ENCODE measurements at regions not wholly inside any gene's neighbourhood (a gene's known extent, or its start where the extent isn't known, plus 50 kb on each side); places are given as distances from the start of the nearest gene placed in this dataset.

GRCh38 chr9:135326141-135326540, 153.4 kb upstream of the PPP1R26 start:
- DNase-seq: no peak

- DNase-seq: no peak
These were observed 152.9 kb upstream of the PPP1R26 start for GRCh38 chr9:135326633-135327152.

- no peak for DNase-seq
These were observed 150.8 kb upstream of the PPP1R26 start for GRCh38 chr9:135328485-135329417.

- no peak for DNase-seq
These were observed 149.8 kb upstream of the PPP1R26 start for GRCh38 chr9:135329571-135330306.

GRCh38 chr9:135330307-135330631, 149.3 kb upstream of the PPP1R26 start:
- no peak for DNase-seq

GRCh38 chr9:135330685-135331590, 148.6 kb upstream of the PPP1R26 start:
- DNase-seq: no peak

- no peak for DNase-seq
These were observed 147.1 kb upstream of the PPP1R26 start for GRCh38 chr9:135332516-135332915.

- DNase-seq: no peak
These were observed 146.4 kb upstream of the PPP1R26 start for GRCh38 chr9:135332979-135333748.

- no peak for DNase-seq
These were observed 144.6 kb upstream of the PPP1R26 start for GRCh38 chr9:135334953-135335460.

- no peak for DNase-seq
These were observed 143.8 kb upstream of the PPP1R26 start for GRCh38 chr9:135335691-135336181.

- DNase-seq: no peak
These were observed 142.7 kb upstream of the PPP1R26 start for GRCh38 chr9:135336722-135337527.

- DNase-seq: no peak
These were observed 141.0 kb upstream of the PPP1R26 start for GRCh38 chr9:135338546-135338945.

- no peak for DNase-seq
These were observed 140.1 kb upstream of the PPP1R26 start for GRCh38 chr9:135339378-135339973.

- DNase-seq: no peak
These were observed 139.4 kb upstream of the PPP1R26 start for GRCh38 chr9:135340143-135340655.

GRCh38 chr9:135340726-135341475, 138.7 kb upstream of the PPP1R26 start:
- DNase-seq: no peak

GRCh38 chr9:135341612-135342169, 137.9 kb upstream of the PPP1R26 start:
- DNase-seq: no peak

- DNase-seq: no peak
These were observed 137.1 kb upstream of the PPP1R26 start for GRCh38 chr9:135342206-135343130.

GRCh38 chr9:135343136-135343535, 136.4 kb upstream of the PPP1R26 start:
- DNase-seq: no peak
